Liver (tissue), 8 donors: ENCODE measurements at regions not wholly inside any gene's neighbourhood (a gene's known extent, or its start where the extent isn't known, plus 50 kb on each side); places are given as distances from the start of the nearest gene placed in this dataset.

ENCODE experiments used
- DNase-seq: peaks from one replicate; pipeline ENCODE4 v3.0.0-alpha.2; 2017; ENCODE audit warnings: low spot score
- H3K27ac ChIP-seq, 2 donors: one replicate each; pipeline ENCODE4 v1.7.0; 2013; ENCODE audit warnings: inconsistent platforms in 2 of 2, low read length in 2 of 2, control low read depth in 1 of 2, low read depth in 1 of 2, mild to moderate bottlenecking in 1 of 2
- H3K27me3 ChIP-seq, 4 donors: one replicate each; pipeline versions ENCODE4 v1.6.1 to v1.7.0; 2013; ENCODE audit warnings: low read length in 3 of 4, inconsistent platforms in 1 of 4, mild to moderate bottlenecking in 1 of 4, moderate library complexity in 1 of 4; ENCODE audit not compliant: control insufficient read depth in 4 of 4, insufficient read depth in 4 of 4
- H3K36me3 ChIP-seq, 4 donors: one replicate each; pipeline versions ENCODE4 v1.6.1 to v1.7.0; 2013; ENCODE audit warnings: low read length in 3 of 4, mild to moderate bottlenecking in 3 of 4, low read depth in 1 of 4, moderate library complexity in 1 of 4; ENCODE audit not compliant: control insufficient read depth in 4 of 4, insufficient read depth in 3 of 4
- H3K4me1 ChIP-seq, 4 donors: one replicate each; pipeline versions ENCODE4 v1.6.1 to v1.7.0; 2013; ENCODE audit warnings: low read length in 3 of 4, mild to moderate bottlenecking in 3 of 4, moderate library complexity in 1 of 4; ENCODE audit not compliant: control insufficient read depth in 4 of 4, insufficient read depth in 4 of 4
- H3K4me3 ChIP-seq, 3 donors: one replicate each; pipeline versions ENCODE4 v1.6.1 to v1.7.0; 2013; ENCODE audit warnings: low read length in 3 of 3, control low read depth in 1 of 3, low read depth in 1 of 3, mild to moderate bottlenecking in 1 of 3
- H3K9ac ChIP-seq, 2 donors: one replicate each; pipeline ENCODE4 v1.7.0; 2013; ENCODE audit warnings: low read length in 2 of 2, mild to moderate bottlenecking in 2 of 2, moderate library complexity in 2 of 2, control low read depth in 1 of 2, low read depth in 1 of 2
- H3K9me3 ChIP-seq, 4 donors: one replicate each; pipeline versions ENCODE4 v1.6.1 to v1.7.0; 2013; ENCODE audit warnings: low read length in 3 of 4; ENCODE audit not compliant: control insufficient read depth in 4 of 4
- ATF3 ChIP-seq: IDR thresholded peaks from 2 replicates; pipeline ENCODE4 v1.6.1; 2016; ENCODE audit warnings: antibody characterized with exemption
- CTCF ChIP-seq: fragments of 150-350 bp; IDR thresholded peaks from 2 replicates; pipeline ENCODE4 v1.5.1; 2017; ENCODE audit warnings: improper control_type of control experiment, low read depth, low read length; ENCODE audit not compliant: missing input control
- EGR1 ChIP-seq, 2 donors: IDR thresholded peaks; 2 replicates each; pipeline ENCODE4 v1.6.1; 2016 to 2018; ENCODE audit warnings: antibody characterized with exemption in 2 of 2, low read depth in 2 of 2
- FOXA1 ChIP-seq: IDR thresholded peaks from 2 replicates; pipeline ENCODE4 v1.6.1; 2016; ENCODE audit warnings: antibody characterized with exemption
- FOXA2 ChIP-seq: IDR thresholded peaks from 2 replicates; pipeline ENCODE4 v1.6.1; 2016; ENCODE audit warnings: antibody characterized with exemption
- GABPA ChIP-seq, 2 donors: IDR thresholded peaks in 1 of 2; conservative IDR thresholded peaks in 1 of 2; 2 replicates each; pipeline ENCODE4 v1.6.1; 2016; ENCODE audit warnings: antibody characterized with exemption in 2 of 2, mild to moderate bottlenecking in 1 of 2, moderate library complexity in 1 of 2
- HNF4A ChIP-seq, 2 donors: conservative IDR thresholded peaks; 2 replicates each; pipeline ENCODE4 v1.6.1; 2016; ENCODE audit warnings: antibody characterized with exemption in 2 of 2, mild to moderate bottlenecking in 2 of 2
- HNF4G ChIP-seq: IDR thresholded peaks from 2 replicates; pipeline ENCODE4 v1.6.1; 2016; ENCODE audit warnings: antibody characterized with exemption
- JUND ChIP-seq, 2 donors: IDR thresholded peaks; 2 replicates each; pipeline ENCODE4 v1.6.1; 2016; ENCODE audit warnings: antibody characterized with exemption in 2 of 2
- MAX ChIP-seq: IDR thresholded peaks from 2 replicates; pipeline ENCODE4 v1.6.1; 2016; ENCODE audit warnings: antibody characterized with exemption
- NR2F2 ChIP-seq: IDR thresholded peaks from 2 replicates; pipeline ENCODE4 v1.6.1; 2016; ENCODE audit warnings: antibody characterized with exemption
- RAD21 ChIP-seq, 2 donors: IDR thresholded peaks; 2 replicates each; pipeline ENCODE4 v1.6.1; 2016; ENCODE audit warnings: antibody characterized with exemption in 2 of 2, mild to moderate bottlenecking in 2 of 2
- RXRA ChIP-seq, 2 donors: IDR thresholded peaks; 2 replicates each; pipeline ENCODE4 v1.6.1; 2017 to 2018; ENCODE audit warnings: antibody characterized with exemption in 2 of 2, mild to moderate bottlenecking in 1 of 2
- SP1 ChIP-seq: IDR thresholded peaks from 2 replicates; pipeline ENCODE4 v1.6.1; 2018; ENCODE audit warnings: antibody characterized with exemption, mild to moderate bottlenecking
- TAF1 ChIP-seq: conservative IDR thresholded peaks from 2 replicates; pipeline ENCODE4 v1.6.1; 2016; ENCODE audit warnings: antibody characterized with exemption, mild to moderate bottlenecking
- YY1 ChIP-seq: IDR thresholded peaks from 2 replicates; pipeline ENCODE4 v1.6.1; 2016; ENCODE audit warnings: antibody characterized with exemption, mild to moderate bottlenecking
- ZBTB33 ChIP-seq: IDR thresholded peaks from 2 replicates; pipeline ENCODE4 v1.6.1; 2016; ENCODE audit warnings: antibody characterized with exemption
- WGBS: extraction: QIAGEN DNeasy Blood & Tissue Kit; methylation state at CpG from one replicate; pipeline ENCODE4 v1.1.7; 2013; 5-methylcytosine and 5-hydroxymethylcytosine counted together
- TF ChIP-seq, protein P1 (sequence below): IDR thresholded peaks from 2 replicates; pipeline ENCODE4 v1.6.1; 2016; ENCODE audit warnings: antibody characterized with exemption, mild to moderate bottlenecking
- donor health status: healthy.
- donor health status: healthy.
- donor health status: healthy.
- donor health status: healthy.
- donor health status: healthy.

GRCh38 chr2:59947209-59947608, 606.2 kb downstream of the BCL11A start:
- Histone ChIP-seq H3K36me3 (no peaks in the 10 kb centered on the region), H3K27me3 (no peaks in the 10 kb centered on the region), H3K4me1 (no peaks in the 10 kb centered on the region), H3K9me3 (no peaks in the 10 kb centered on the region), H3K4me3 (no peak overlapping the region), H3K27ac (no peak overlapping the region), H3K9ac (no peak overlapping the region)
- TF ChIP-seq, protein P1, sequence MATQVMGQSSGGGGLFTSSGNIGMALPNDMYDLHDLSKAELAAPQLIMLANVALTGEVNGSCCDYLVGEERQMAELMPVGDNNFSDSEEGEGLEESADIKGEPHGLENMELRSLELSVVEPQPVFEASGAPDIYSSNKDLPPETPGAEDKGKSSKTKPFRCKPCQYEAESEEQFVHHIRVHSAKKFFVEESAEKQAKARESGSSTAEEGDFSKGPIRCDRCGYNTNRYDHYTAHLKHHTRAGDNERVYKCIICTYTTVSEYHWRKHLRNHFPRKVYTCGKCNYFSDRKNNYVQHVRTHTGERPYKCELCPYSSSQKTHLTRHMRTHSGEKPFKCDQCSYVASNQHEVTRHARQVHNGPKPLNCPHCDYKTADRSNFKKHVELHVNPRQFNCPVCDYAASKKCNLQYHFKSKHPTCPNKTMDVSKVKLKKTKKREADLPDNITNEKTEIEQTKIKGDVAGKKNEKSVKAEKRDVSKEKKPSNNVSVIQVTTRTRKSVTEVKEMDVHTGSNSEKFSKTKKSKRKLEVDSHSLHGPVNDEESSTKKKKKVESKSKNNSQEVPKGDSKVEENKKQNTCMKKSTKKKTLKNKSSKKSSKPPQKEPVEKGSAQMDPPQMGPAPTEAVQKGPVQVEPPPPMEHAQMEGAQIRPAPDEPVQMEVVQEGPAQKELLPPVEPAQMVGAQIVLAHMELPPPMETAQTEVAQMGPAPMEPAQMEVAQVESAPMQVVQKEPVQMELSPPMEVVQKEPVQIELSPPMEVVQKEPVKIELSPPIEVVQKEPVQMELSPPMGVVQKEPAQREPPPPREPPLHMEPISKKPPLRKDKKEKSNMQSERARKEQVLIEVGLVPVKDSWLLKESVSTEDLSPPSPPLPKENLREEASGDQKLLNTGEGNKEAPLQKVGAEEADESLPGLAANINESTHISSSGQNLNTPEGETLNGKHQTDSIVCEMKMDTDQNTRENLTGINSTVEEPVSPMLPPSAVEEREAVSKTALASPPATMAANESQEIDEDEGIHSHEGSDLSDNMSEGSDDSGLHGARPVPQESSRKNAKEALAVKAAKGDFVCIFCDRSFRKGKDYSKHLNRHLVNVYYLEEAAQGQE: no peak
- TF ChIP-seq FOXA1: no peak
- TF ChIP-seq RXRA (IDR thresholded peaks at IDR 0.05): no peak
- no peak for TF ChIP-seq ATF3
- no peak for TF ChIP-seq JUND (IDR thresholded peaks at IDR 0.05)
- no peak for TF ChIP-seq GABPA (IDR thresholded peaks at IDR 0.05 in 1 of 2, conservative IDR thresholded peaks at IDR 0.05 in 1 of 2)
- no peak for TF ChIP-seq ZBTB33
- TF ChIP-seq HNF4G: no peak
- TF ChIP-seq CTCF: no peak
- no peak for TF ChIP-seq SP1
- no peak for TF ChIP-seq YY1
- TF ChIP-seq HNF4A (conservative IDR thresholded peaks at IDR 0.05): no peak
- no peak for TF ChIP-seq EGR1 (IDR thresholded peaks at IDR 0.05; ENCODE audit: low read depth in 2 of 2)
- no peak for TF ChIP-seq FOXA2
- no peak for TF ChIP-seq NR2F2
- TF ChIP-seq MAX: no peak
- TF ChIP-seq TAF1: no peak
- no peak for TF ChIP-seq RAD21 (IDR thresholded peaks at IDR 0.05)
- DNase-seq: no peak
- WGBS: 44% methylated on average over 3 of the region's 3 CpGs

- Histone ChIP-seq H3K4me3 (no peak overlapping the region), H3K27me3 (no peaks in the 10 kb centered on the region), H3K36me3 (no peaks in the 10 kb centered on the region), H3K4me1 (no peaks in the 10 kb centered on the region), H3K9me3 (no peaks in the 10 kb centered on the region), H3K9ac (no peak overlapping the region), H3K27ac (no peak overlapping the region)
- 47% methylated on average over 3 of the region's 3 CpGs for WGBS
- DNase-seq: no peak
- TF ChIP-seq MAX (no peak), TAF1 (no peak), CTCF (no peak), HNF4G (no peak), NR2F2 (no peak), JUND (IDR thresholded peaks at IDR 0.05) (no peak), FOXA1 (no peak), SP1 (no peak), YY1 (no peak), GABPA (IDR thresholded peaks at IDR 0.05 in 1 of 2, conservative IDR thresholded peaks at IDR 0.05 in 1 of 2) (no peak), RXRA (IDR thresholded peaks at IDR 0.05) (no peak), FOXA2 (no peak)
- TF ChIP-seq, protein P1: no peak
Measured at GRCh38 chr2:59939236-59939635, 614.2 kb downstream of the BCL11A start.
